ENCODE measurements at regions not wholly inside any gene's neighbourhood (a gene's known extent, or its start where the extent isn't known, plus 50 kb on each side); places are given as distances from the start of the nearest gene placed in this dataset. TPM values are rescaled to one million over a fixed set of nuclear protein-coding genes. Genes with fewer than 3 reads are reported as not detected.

- Mint-ChIP-seq H3K4me3 (ENCODE audit: low read depth) (no peak overlapping the region), H3K27me3 (peaks cover 18% of the 10 kb centered on the region)
Measured at GRCh38 chr6:37551446-37551845, 51.8 kb upstream of the CCDC167 start.

GRCh38 chr6:37551002-37551401 lies 51.3 kb upstream of the CCDC167 start:
- Mint-ChIP-seq H3K4me1 (ENCODE audit: low read depth) (peaks cover 22% of the 10 kb centered on the region), H3K4me3 (ENCODE audit: low read depth) (no peak overlapping the region), H3K27me3 (peaks cover 16% of the 10 kb centered on the region), H3K36me3 (ENCODE audit: insufficient read depth) (no peaks in the 10 kb centered on the region), H3K9me3 (ENCODE audit: low read depth) (no peaks in the 10 kb centered on the region), H3K27ac (no peak overlapping the region)
- no peak for DNase-seq (ENCODE audit: low spot score, unreplicated experiment)
- TF ChIP-seq CTCF (IDR thresholded peaks at IDR 0.05; ENCODE audit: unreplicated experiment) = no peak

More at GRCh38 chr6:37551446-37551845, 51.8 kb upstream of the CCDC167 start:
- H3K36me3 Mint-ChIP-seq (ENCODE audit: insufficient read depth) = no peaks in the 10 kb centered on the region
- DNase-seq (ENCODE audit: low spot score, unreplicated experiment) = no peak
- TF ChIP-seq CTCF (IDR thresholded peaks at IDR 0.05; ENCODE audit: unreplicated experiment) = no peak
- H3K4me1 Mint-ChIP-seq (ENCODE audit: low read depth) = peaks cover 20% of the 10 kb centered on the region
- H3K27ac Mint-ChIP-seq = no peak overlapping the region
- H3K9me3 Mint-ChIP-seq (ENCODE audit: low read depth) = no peaks in the 10 kb centered on the region

GRCh38 chr6:37550191-37550831 lies 50.6 kb upstream of the CCDC167 start:
- H3K36me3 Mint-ChIP-seq (ENCODE audit: insufficient read depth) = no peaks in the 10 kb centered on the region
- no peak for TF ChIP-seq CTCF (IDR thresholded peaks at IDR 0.05; ENCODE audit: unreplicated experiment)
- H3K4me1 Mint-ChIP-seq (ENCODE audit: low read depth) = peaks cover 21% of the 10 kb centered on the region
- H3K27me3 Mint-ChIP-seq = peaks cover 10% of the 10 kb centered on the region
- H3K4me3 Mint-ChIP-seq (ENCODE audit: low read depth) = no peak overlapping the region
- no peaks in the 10 kb centered on the region for H3K9me3 Mint-ChIP-seq (ENCODE audit: low read depth)
- no peak overlapping the region for H3K27ac Mint-ChIP-seq
- DNase-seq (ENCODE audit: low spot score, unreplicated experiment) = no peak

- Mint-ChIP-seq H3K4me3 (ENCODE audit: low read depth) (no peak overlapping the region), H3K27me3 (peaks cover 16% of the 10 kb centered on the region), H3K9me3 (ENCODE audit: low read depth) (no peaks in the 10 kb centered on the region), H3K4me1 (ENCODE audit: low read depth) (peaks cover 14% of the 10 kb centered on the region), H3K36me3 (ENCODE audit: insufficient read depth) (no peaks in the 10 kb centered on the region), H3K27ac (no peak overlapping the region)
- no peak for DNase-seq (ENCODE audit: low spot score, unreplicated experiment)
- no peak for TF ChIP-seq CTCF (IDR thresholded peaks at IDR 0.05; ENCODE audit: unreplicated experiment)
Measured at GRCh38 chr6:37549558-37549957, 49.9 kb upstream of the CCDC167 start.

Small RNA genes lying in the stretch of these regions (microRNA-seq; reads per million reads assigned to microRNA genes)
- not detected for gene MIR4462 (ENCODE audit: borderline number of aligned reads, unreplicated experiment)
